GM19324 (cell line): ENCODE measurements at regions not wholly inside any gene's neighbourhood (a gene's known extent, or its start where the extent isn't known, plus 50 kb on each side); places are given as distances from the start of the nearest gene placed in this dataset.
"Not testable (repeated sequence)": the region's sequence is repeated elsewhere in the genome, so short reads cannot be mapped to it uniquely, and the experiment has no call there.

Experiments used
- ATAC-seq: cut with Tn5 transposase; IDR thresholded peaks from one replicate; pipeline ENCODE4 v1.9.1; 2021; ENCODE audit warnings: mild to moderate bottlenecking, moderate library complexity; ENCODE audit not compliant: unreplicated experiment, low FRiP score

DNA sequence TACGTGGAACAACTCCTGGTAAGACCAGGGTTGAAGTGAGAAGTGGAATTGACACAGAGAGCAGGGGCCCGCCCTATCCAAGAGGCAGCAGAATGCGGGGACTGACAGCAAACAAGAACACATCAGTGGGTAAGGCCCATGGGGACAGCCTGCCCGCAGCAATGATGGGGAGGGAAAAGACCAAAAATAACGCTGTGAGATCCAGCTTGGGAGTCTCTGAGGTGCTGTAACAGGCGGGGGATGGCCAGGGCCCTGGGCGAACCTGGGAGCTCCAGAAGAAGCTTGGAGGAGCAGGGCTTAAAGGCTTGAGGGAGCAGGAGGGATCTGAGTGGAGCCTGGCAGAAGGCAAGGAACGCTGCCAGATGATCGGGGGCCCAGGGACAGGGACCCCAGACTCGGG lies 173.4 kb downstream of the TMEM200C start:
- no peak for ATAC-seq

DNA sequence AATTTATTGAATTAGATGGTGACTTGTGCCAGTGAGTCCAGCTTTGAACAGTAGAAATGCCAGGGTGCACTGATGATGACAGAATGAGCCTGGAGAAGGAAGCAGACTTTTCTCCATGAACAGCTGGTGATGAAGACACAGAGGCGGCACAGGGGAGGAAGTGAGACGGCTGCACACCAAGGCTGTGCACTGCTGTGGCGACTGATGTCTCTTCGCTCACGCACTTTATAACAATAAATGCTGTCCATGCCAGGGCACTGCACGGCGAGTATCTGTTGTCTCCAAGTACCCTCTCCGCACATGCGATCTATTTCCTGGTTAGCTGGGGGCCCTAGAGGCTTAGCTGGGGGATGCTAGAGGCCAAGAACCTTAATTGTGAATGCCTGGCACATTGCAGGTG lies 175.2 kb downstream of the TMEM200C start:
- ATAC-seq = no peak

DNA sequence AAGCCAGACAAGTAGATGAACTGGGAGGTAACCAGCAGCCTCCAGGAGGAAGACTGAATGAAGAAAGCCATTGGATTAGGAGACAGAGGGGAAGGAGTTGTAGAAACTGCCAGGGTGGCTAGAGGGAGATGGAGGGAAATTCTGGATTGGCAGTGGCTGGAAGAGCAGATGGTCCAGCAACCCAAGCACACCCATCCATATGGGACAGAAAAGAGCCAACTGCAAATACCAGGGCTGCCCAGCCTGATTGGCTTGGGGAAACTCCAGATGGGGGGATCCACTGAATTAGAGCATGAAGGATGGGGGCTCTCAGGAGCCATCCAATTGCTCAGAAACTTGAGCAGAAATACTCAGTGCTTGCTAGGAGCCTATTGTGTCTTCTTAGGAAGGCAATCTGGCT lies 173.5 kb upstream of the EPB41L3 start:
- no peak for ATAC-seq

DNA sequence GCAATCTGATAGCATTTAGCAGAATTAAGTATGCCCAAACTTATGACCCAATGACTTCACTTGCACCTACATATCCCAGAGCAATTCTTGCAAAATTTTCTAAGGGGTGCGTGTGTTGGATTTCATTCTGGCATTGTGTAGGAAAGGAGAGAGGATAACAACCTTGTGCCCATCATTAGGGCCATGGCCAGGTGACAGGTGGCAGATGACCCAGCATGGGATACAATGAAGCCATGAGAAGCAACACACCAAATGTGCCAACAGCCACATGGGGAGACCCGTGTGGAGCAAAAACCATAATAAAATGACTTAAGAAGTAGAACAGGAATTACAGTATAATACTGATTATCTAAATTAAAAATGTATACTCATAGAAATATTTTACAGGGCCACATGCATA lies 166.9 kb upstream of the EPB41L3 start:
- no peak for ATAC-seq

DNA sequence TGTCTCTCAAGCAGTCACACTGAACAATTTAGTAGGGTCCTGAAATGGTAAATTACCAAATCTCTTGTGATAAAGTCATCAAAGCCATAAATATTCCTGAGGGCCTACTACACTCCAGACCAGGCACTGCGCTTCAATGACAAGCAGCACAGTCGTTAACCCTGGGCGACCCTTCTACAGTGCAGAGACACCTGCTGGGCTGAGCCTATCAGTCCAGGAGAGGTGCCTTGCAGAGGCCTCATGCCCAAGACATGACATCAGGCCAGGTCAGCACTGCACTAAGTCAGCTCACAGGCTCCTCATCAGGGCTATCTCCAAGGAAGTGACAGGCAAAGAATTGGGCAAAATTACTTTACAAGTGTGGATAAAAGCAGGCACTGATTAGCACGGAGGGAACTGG lies 166.4 kb upstream of the EPB41L3 start:
- ATAC-seq = no peak

DNA sequence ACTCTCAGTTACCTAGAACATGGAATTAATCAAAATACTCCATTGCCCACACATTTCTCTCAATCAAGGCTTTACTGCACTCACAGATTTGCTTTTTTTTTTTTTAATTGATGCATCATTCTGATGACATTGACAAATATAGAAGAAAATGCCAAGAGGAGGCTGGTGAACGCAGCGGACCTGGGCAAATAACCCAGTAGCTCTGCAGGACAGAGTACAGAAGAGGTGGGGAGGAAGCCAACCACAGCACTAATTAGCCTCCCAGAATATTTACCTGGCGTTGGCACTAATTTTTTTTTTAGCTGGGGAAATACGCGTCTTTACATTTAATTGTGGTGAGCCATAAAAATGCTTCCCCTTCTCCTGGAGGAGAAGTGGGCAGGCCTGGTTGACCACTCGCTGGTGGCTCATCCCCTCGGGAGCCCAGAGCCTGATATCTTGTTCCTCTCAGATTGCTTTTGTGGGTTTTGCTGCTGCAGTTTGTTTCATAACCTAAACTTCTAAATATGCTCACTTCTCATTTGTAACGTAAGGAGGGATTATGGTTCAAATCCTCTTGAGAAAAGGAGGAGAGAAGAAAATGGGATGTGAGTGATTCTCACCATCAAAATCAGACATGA lies 165.8 kb upstream of the EPB41L3 start:
- ATAC-seq = no peak

DNA sequence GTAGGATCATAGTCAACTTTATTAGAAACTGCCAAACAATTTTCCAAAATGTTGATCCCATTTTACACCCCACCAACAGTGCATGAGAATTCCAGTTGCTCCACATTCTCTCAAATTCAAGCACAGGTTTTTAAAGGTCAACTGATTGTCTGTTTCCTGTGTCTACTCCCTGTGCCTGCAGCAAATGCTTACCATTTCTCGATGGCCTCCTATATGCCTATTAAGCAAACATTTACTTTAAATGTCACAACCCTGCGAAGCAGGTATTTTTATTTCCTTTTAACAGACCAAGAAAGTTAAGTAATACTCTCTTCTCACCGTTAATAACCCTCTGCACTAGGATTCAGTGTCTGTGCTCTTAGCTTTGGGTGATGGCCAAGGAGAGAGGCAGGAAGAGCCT lies 163.8 kb upstream of the EPB41L3 start:
- ATAC-seq = no peak

DNA sequence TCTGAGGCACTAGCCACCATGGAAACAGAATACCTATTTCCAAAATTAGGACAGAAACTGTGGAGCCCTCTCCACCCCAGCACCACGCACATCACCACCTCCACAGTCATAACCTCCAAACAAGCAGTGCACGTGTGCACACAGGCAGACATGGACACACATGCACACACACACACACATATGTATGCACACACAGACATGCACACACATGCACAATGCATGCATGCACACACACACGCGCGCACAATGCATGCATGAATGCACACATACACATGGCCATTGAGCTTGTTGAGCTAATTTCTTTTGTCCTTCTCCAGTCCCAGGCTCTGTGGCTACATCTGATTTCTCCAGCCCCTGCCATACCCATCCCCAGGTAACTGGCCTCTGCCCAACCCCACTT lies 161.6 kb upstream of the EPB41L3 start:
- ATAC-seq = no peak

DNA sequence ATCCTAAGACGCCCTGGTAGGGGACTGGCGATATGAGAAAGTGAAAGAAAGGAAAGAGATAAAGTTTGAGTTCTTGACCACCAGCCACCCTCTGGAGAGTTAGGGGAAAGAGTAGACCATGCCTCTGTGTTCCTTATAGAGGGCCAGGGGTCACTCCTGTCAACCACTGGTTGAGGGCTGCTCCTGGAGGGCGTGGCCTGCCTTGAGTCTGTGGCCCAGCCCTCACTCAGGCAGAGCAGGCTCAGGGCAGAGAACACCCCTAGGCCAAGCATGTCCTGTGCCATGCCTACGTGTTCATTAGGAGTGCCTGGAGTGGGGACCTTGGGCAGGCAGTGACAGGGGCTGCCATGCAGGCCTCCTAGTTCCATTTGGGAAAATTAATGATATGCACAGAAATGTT lies 161.1 kb upstream of the EPB41L3 start:
- ATAC-seq = no peak

DNA sequence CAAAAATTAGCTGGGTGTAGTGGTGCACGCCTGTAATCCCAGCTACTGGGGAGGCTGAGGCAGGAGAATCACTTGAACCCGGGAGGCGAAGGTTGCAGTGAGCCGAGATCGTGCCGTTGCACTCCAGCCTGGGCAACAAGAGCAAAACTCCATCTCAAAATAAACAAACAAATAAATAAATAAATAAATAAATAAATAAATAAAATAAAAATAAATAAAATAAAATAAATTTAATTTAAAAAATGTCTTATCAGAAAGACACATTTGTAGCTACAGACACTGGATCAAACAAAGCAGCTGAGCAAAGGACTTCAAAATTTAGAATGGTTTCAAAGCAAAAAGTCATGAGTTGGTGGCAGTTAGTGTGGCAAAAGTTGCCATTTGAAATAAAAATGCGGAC lies 158.2 kb upstream of the EPB41L3 start:
- not testable (repeated sequence) for ATAC-seq

DNA sequence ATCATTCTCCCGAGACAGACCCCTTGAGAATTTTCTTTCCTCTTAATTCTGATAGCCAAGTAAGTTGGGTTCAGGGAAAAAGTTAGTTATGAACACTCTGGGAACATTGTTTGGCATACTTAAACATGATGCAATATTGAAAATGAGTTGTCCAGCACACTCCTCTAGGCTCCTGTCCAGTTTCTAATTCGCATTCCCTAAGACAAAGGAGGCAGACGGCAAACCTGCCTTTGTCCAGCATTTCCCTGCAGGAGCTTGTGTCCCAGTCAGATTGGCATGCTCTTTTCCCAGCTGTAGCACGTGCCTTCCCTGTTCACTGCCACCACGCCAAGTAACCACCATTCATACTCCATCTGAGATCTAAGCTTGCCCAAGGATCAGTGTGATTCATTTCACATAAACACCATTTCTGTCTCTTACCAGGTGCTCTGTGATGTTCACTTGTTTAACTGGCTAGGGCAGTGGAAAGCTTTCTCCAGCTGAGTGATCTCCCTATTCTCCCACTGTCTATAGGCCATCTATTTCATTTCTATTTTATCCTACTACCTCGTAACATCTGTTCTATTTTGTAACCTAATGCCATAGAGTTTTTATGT lies 150.0 kb upstream of the EPB41L3 start:
- ATAC-seq = no peak

DNA sequence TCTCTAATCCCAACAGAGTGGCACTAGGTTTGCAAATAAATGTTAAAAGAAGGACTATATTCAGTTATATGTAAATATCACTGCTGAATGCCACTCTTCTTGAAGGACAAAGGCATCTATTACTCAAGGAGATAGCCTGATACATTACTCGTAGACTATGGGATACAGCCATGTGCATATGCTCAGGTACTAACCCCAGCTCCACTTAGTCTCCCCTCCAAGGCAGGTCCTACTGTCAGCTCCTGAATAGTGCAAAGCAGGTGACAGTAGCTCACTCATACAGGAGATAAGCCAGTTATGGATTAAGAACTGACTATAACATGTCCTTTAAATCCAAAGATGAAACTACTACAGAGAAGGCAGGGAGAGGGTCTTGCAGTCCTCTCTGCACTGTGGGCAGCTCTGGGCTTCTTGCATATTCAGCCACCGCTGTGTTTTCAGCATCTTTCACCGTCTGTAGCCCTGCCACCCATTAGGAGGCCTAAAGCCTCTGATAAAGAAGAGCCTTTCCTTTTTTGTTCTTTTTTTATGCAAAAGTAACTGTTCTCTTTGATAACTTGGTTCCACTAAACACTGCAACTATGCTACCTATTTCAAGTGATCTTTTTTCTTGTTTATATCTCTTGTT lies 135.1 kb upstream of the EPB41L3 start:
- ATAC-seq = no peak

DNA sequence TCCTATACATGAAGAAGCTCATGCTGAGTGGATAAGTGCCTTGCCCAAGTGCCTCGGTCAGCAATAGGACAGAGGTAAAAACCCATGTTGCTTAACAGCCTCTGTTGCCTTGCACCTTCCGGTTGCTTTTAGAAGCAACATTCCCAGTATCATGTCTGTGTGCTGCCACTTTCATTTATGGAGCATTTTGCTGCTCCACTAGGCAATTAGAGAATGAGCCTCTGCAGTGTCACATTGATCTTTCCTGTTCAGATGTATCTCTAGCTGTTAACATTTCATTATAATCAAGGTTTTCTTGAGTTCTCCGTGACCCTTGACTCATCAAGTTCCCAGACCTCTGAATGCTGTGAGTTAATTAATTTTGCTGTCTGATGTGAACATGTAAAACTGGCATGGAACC lies 134.5 kb upstream of the EPB41L3 start:
- ATAC-seq = no peak

DNA sequence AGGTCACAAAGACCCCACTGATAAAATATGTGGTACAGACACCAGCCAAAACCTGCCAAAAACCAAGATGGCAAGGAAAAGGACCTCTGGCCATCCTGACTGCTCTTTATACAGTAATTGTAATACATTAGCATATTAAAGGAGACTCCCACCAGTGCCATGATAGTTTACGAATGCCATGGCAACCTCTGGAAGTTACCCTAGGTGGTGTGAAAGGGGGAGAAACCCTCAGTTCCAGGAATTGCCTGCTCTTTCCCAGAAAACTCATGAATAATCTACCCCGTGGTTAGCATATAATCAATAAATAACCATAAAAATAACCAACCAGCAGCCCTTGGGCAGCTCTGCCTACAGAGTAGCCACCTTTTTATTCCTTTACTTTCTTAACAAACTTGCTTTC lies 129.8 kb upstream of the EPB41L3 start:
- no peak for ATAC-seq

DNA sequence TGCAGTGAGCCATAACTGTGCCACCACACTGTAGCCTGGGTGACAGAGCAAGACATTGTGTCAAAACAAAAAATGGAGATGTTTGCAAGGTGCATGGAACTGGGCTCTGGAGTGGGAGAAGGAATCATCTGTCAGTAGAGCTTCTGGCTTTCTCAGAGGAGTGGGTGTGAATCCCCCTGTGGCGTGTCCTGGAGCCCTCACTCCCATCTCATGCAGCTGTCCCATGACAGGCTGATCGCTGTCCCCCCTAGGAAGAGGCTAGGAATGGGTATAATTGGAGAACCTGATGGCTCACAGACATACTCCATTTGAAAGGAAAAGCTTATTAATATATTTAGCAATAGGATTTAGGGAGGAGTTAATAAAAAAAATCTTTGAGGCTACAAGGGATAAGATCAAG lies 125.8 kb upstream of the EPB41L3 start:
- no peak for ATAC-seq

DNA sequence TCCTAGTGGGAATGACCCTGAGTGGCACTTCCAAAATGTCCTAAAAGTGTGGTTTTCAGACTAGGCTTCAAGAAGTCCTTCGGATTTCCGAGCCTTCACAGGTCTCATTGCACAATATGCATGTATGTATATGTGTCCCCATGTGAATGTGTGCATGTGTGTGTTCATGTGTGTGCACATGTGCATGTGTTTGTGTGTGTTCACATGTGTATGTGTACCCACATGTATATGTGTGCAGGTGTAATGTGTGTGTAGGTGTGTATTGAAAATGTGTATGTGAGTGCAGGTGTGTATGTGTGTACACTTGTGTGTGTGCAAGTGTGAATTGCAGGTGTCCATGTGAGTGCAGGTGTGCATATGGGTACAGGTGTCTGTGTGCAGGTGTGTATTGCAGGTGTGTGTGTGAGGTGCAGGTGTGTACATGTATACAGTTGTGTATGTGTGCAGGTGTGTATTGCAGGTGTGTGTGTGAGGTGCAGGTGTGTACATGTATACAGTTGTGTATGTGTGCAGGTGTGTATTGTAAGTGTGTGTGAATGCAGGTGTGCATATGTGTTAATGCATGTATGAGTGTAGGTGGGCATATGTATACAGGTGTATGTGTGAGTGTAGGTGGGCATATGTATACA lies 124.4 kb upstream of the EPB41L3 start:
- no peak for ATAC-seq

DNA sequence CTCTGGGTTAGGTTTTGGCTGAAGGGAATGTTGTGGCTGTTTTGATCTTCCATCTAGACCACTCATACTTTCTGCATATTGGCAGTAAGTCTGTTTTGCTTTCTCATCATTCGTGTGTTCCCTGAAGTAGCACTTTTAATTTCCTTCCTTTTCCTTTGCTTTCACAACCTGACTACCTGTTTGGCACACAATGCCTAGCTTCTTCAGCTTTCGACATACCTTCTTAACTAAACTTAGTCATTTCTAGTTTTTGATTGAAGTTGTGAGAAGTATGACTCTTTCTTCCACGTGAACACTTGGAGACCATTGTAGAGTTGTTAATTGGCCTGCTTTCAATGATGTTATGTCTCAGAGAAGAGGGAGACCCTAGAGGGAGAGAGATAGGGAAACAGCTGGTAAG lies 123.6 kb upstream of the EPB41L3 start:
- ATAC-seq = no peak

DNA sequence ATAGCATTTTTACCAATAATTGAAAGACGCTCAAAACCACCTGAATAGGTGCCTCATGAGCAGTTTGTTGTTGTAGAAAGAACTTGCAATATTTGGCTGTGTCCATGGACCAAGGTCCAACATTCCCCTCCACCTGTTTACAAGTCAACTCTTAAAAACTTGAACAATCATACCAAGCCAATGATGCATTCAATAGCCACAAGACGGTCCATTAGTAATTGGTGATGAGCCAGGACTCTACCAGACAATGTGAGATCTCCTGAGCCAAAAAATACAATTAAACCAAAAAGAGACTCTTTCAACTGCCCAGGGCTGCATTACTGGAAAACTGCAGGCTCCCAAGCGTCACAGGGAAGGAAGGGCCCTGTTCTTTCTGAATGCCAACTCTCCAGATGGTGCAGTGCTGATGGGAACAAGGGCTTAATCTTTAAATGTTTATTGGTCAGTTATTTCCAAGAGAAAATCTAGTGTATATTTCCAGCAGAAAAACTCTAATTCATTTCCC lies 118.8 kb upstream of the EPB41L3 start:
- no peak for ATAC-seq

DNA sequence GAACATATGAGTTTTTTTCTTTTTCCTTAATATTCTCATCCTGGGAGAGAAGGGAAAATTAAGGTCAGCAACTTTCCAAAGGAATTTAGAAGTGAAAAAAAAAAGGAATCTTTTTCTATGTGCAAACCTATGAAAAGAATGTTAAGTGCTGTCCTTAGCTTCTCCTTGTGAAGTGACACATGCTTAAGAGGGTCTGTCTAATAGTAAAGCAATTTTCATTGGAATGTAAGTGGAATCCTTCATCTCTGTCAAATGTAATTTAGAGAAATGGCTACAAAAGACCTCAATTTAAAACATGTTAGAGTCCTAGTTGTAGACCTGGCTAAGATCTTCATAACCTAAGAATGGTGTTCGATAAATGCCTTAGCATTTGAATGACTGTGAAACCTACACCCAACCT lies 117.4 kb upstream of the EPB41L3 start:
- no peak for ATAC-seq

DNA sequence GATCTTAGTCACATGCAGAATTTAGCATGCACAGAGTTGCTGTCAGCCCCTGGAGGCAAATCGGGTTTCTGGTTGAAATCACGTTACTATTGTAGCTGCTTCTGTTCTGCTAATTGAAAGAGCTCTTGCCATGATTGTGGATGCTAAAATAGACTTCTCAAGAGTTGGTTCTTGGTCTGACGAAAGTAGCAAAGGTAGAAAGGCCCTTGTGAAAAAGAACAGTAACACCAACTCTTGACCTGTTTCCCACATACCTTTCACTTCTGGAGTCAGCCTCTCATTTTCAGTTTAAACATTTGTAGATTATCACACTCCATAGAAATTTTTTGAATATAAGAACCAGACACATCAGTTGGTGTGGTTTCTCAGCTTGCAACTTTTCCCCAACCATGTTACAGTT lies 110.0 kb upstream of the EPB41L3 start:
- no peak for ATAC-seq

DNA sequence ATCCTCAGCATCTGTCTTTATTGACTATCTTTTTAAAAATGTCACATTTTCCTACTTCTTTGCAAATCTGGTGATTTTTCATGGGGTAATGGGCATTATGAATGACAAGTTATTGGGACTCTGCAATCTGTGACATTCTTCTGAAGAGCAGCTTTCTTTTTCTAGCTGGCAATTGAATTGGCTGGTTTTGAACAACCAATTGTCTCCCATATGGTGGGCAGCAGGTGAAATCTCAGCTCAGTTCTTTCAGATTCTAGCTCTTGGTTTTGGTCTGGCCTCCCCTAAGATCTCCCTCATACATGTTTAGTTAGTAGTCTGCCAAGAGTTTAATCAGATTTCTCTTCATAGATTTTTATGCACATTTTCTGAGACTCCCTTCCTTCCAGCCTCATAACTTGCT lies 107.9 kb upstream of the EPB41L3 start:
- ATAC-seq = no peak

DNA sequence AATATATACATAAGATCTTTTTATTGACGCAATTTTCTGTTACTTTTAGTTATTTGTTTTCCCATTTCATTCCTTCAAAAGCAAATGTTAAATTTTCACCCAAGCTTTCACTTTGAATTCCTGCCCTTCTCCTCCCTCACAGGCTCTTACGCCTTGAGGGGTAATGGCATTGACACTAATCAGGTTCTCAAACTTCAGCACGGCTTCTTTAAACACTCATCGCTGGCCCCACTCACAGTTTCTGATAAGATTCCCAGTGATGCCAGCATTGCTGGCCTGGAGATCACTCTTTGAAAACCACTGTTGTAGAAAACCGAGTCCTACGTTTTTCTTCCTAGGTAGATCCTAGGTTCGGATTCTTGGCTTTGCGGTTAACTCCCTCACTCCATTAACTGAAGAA lies 105.6 kb upstream of the EPB41L3 start:
- ATAC-seq = no peak
